ENCODE measurements at regions not wholly inside any gene's neighbourhood (a gene's known extent, or its start where the extent isn't known, plus 50 kb on each side); places are given as distances from the start of the nearest gene placed in this dataset.

DNA sequence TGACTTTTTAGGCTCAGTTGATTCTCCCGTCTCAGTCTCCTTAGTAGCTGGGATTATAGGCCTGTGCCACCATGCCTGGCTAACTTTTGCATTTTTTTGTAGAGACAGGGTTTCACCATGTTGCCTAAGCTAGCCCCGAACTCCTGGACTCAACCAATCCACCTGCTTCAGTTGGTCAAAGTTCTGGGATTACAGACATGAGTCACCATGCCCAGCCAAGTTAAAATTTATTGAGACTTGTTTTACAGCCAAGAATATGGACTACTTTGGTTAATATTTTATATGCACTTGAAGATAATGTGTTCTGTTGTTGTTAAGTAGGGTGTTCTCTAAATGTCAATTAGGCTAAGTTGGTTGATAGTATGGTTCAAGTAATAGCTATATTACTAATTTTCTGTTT is 58.7 kb downstream of the CYTL1 start:
- no peak for DNase-seq

DNA sequence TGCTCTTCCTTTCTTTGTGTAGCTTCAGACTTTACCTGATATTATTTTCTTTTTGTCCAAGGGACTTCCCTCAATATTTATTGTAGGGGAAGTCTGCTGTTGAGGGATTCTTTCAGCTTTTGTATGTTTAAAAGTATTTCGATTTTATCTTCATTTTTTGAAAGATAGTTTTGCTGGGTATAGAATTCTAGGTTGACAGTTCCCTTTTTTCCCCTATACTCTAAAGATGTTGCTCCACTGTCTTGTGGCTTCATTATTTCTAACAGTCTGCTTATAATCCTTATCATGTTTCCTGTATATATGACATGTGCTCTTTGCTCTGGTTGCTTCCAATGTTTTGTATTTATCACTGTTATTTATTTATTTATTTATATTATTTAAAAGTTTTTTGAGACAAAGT is 57.3 kb downstream of the CYTL1 start:
- DNase-seq = no peak

GRCh38 chr4:4962928-4963327 is 56.3 kb downstream of the CYTL1 start:
- no peak for DNase-seq

All from nucleus accumbens (tissue), 56 donors.